Testis (tissue), 2 donors: ENCODE measurements at regions not wholly inside any gene's neighbourhood (a gene's known extent, or its start where the extent isn't known, plus 50 kb on each side); places are given as distances from the start of the nearest gene placed in this dataset.

ENCODE experiments used
- CTCF ChIP-seq, 3 experiments: fragments of 450-650 bp in 2 of 3; fragments of 200-600 bp in 1 of 3; sonication (generic) in 1 of 3; IDR thresholded peaks; one replicate each; pipeline ENCODE4 v1.5.1; 2016 to 2019; ENCODE audit warnings: antibody characterized with exemption in 3 of 3, mild to moderate bottlenecking in 2 of 3, moderate library complexity in 1 of 3
- POLR2A ChIP-seq: fragments of 450-650 bp; IDR thresholded peaks from one replicate; pipeline ENCODE4 v1.6.1; 2017; ENCODE audit warnings: antibody characterized with exemption, mild to moderate bottlenecking, moderate library complexity

GRCh38 chr14:57071639-57072038, 197.1 kb downstream of the EXOC5 start:
- no peak for TF ChIP-seq CTCF (IDR thresholded peaks at IDR 0.05)
- TF ChIP-seq POLR2A, result no peak
